Gastrocnemius medialis (tissue), 4 donors: ENCODE measurements at regions not wholly inside any gene's neighbourhood (a gene's known extent, or its start where the extent isn't known, plus 50 kb on each side); places are given as distances from the start of the nearest gene placed in this dataset.

ENCODE experiments used
- ATAC-seq, 2 donors: fragments of 150-250 bp; one replicate each; pipeline ENCODE4 v1.9.1; 2016
- DNase-seq, 2 donors: peaks; one replicate each; pipeline ENCODE4 v3.0.0-alpha.2; 2019
- H3K27ac ChIP-seq, 4 donors: fragments of 200-600 bp; sonication (generic); 1 replicate in 1 of 4; 2 replicates in 3 of 4; pipeline ENCODE4 v1.5.1; 2016 to 2018; ENCODE audit warnings: mild to moderate bottlenecking in 2 of 4, moderate library complexity in 1 of 4
- H3K27me3 ChIP-seq, 3 donors: fragments of 200-600 bp; sonication (generic) in 2 of 3; 1 replicate in 1 of 3; 2 replicates in 2 of 3; pipeline versions ENCODE4 v1.5.1 to v1.6.0; 2016 to 2019; ENCODE audit warnings: mild to moderate bottlenecking in 1 of 3, moderate library complexity in 1 of 3
- H3K36me3 ChIP-seq, 2 donors: fragments of 200-600 bp; sonication (generic) in 1 of 2; one replicate each; pipeline ENCODE4 v1.5.1; 2017 to 2018
- H3K4me1 ChIP-seq, 2 donors: fragments of 200-600 bp; sonication (generic) in 1 of 2; one replicate each; pipeline ENCODE4 v1.5.1; 2016 to 2017; ENCODE audit warnings: mild to moderate bottlenecking in 2 of 2
- H3K4me3 ChIP-seq, 4 donors: fragments of 200-600 bp; sonication (generic) in 3 of 4; 1 replicate in 1 of 4; 2 replicates in 3 of 4; pipeline ENCODE4 v1.5.1; 2016 to 2019; ENCODE audit warnings: mild to moderate bottlenecking in 2 of 4
- H3K9me3 ChIP-seq, 3 donors: fragments of 200-600 bp; sonication (generic) in 2 of 3; 1 replicate in 1 of 3; 2 replicates in 2 of 3; pipeline ENCODE4 v1.5.1; 2016 to 2019
- CTCF ChIP-seq, 5 experiments: fragments of 450-650 bp in 3 of 5; fragments of 200-600 bp in 2 of 5; sonication (generic) in 2 of 5; IDR thresholded peaks in 4 of 5; conservative IDR thresholded peaks in 1 of 5; 1 replicate in 4 of 5; 2 replicates in 1 of 5; pipeline ENCODE4 v1.5.1; 2016 to 2019; ENCODE audit warnings: antibody characterized with exemption in 5 of 5, mild to moderate bottlenecking in 3 of 5, moderate library complexity in 3 of 5
- POLR2A ChIP-seq, 2 donors: fragments of 450-650 bp; IDR thresholded peaks; one replicate each; pipeline ENCODE4 v1.6.1; 2017; ENCODE audit warnings: antibody characterized with exemption in 2 of 2, mild to moderate bottlenecking in 2 of 2, moderate library complexity in 2 of 2
- in situ Hi-C, 4 donors: fragments of 200-750 bp; cut with MboI; loops; one replicate each; pipeline versions ENCODE4 v1.15.0 to v1.8.0; 2017; ENCODE audit warnings: low sequenced_read_pairs in 4 of 4
- intact Hi-C: fragments of 100-400 bp; cut with DNase I; formaldehyde crosslinking; loops from one replicate; pipeline ENCODE4 v1.15.1; 2023; ENCODE audit warnings: low total_unique reads

DNA sequence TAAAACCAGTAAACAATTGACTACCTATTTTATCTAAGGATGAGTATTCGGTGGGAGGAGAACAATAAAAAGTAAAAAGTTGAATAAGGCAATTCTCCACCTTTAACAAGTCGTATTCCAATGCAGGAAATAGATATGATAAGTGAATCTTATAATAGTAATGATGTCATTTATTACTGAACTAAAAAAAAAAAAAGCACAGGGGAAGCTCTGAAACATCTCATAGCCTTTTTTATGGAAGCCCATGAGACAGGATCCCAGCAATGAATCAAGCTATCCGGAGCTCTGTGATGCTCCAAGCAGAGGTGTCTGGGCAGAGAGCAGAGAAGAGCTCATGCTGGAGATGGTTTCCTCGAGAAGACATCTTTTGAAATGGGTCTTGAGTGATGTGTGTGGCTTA lies 376.0 kb downstream of the ICE1 start:
- H3K4me3 ChIP-seq: no peak overlapping the region
- intact Hi-C loops: loop anchor here (10.0 kb wide), 1 partner anchor 776 kb away; no protein-coding TSS in a partner anchor
- H3K27me3 ChIP-seq: no peaks in the 10 kb centered on the region
- H3K9me3 ChIP-seq: no peaks in the 10 kb centered on the region
- H3K36me3 ChIP-seq: no peaks in the 10 kb centered on the region
- no peak for TF ChIP-seq POLR2A (IDR thresholded peaks at IDR 0.05)
- TF ChIP-seq CTCF (IDR thresholded peaks at IDR 0.05 in 4 of 5, conservative IDR thresholded peaks at IDR 0.05 in 1 of 5): no peak
- no peak overlapping the region for H3K27ac ChIP-seq
- in situ Hi-C loops: no loop called here
- no peak for DNase-seq
- H3K4me1 ChIP-seq: peaks cover 5 to 8% of the 10 kb centered on the region in 2 donors
- ATAC-seq: no peak

- ATAC-seq (no peak), DNase-seq (no peak)
- intact Hi-C loops (loop anchor here (10.0 kb wide), 1 partner anchor 777 kb away; no protein-coding TSS in a partner anchor), in situ Hi-C loops (no loop called here)
- Histone ChIP-seq H3K9me3 (no peaks in the 10 kb centered on the region), H3K4me1 (peaks cover 5 to 8% of the 10 kb centered on the region in 2 donors), H3K27me3 (no peaks in the 10 kb centered on the region), H3K27ac (no peak overlapping the region), H3K4me3 (no peak overlapping the region), H3K36me3 (no peaks in the 10 kb centered on the region)
- TF ChIP-seq POLR2A (IDR thresholded peaks at IDR 0.05) (no peak), CTCF (IDR thresholded peaks at IDR 0.05 in 4 of 5, conservative IDR thresholded peaks at IDR 0.05 in 1 of 5) (no peak)
Observed at GRCh38 chr5:5798041-5798440, 375.6 kb downstream of the ICE1 start.

- intact Hi-C loops: loop anchor here (10.0 kb wide), 1 partner anchor 780 kb away; no protein-coding TSS in a partner anchor
- peak; percentile 97 to 99 for ATAC-seq
- H3K4me1 ChIP-seq: peaks cover 5 to 8% of the 10 kb centered on the region in 2 donors
Observed at GRCh38 chr5:5795074-5795771, 372.7 kb downstream of the ICE1 start.

DNA sequence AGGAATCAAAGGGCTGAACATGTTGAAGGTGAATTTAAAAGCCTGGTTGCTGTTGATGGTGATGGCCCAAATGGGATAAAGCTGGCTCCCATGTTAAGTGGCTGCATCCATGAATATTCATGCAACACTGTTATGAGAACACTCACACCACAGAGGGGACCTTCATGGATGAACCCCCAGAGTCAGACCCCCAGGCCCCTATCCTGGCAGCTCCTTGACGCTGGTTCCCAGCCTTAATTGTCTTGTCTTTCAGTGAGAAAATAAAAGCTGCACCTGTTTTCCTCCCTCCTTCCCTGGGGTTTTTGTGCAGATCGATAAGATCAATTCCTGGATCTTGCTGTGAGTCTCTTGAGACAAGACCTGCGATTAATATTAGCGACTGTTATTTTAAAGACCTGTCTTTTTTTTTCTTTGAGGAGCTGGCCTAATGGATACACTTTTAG lies 371.7 kb downstream of the ICE1 start:
- intact Hi-C loops (loop anchor here (10.0 kb wide), 1 partner anchor 781 kb away; no protein-coding TSS in a partner anchor), in situ Hi-C loops (no loop called here)
- Histone ChIP-seq H3K27ac (no peak overlapping the region), H3K9me3 (no peaks in the 10 kb centered on the region), H3K4me3 (no peak overlapping the region), H3K36me3 (no peaks in the 10 kb centered on the region), H3K27me3 (no peaks in the 10 kb centered on the region), H3K4me1 (peaks cover 5 to 8% of the 10 kb centered on the region in 2 donors)
- TF ChIP-seq CTCF (IDR thresholded peaks at IDR 0.05 in 4 of 5, conservative IDR thresholded peaks at IDR 0.05 in 1 of 5) (no peak), POLR2A (IDR thresholded peaks at IDR 0.05) (no peak)
- DNase-seq: no peak
- ATAC-seq: no peak

More at GRCh38 chr5:5795074-5795771, 372.7 kb downstream of the ICE1 start:
- Histone ChIP-seq H3K4me3 (no peak overlapping the region), H3K27ac (peak overlapping the region; percentile 37 to 71 (median 68)), H3K27me3 (no peaks in the 10 kb centered on the region), H3K36me3 (no peaks in the 10 kb centered on the region), H3K9me3 (no peaks in the 10 kb centered on the region)
- in situ Hi-C loops: no loop called here
- DNase-seq: peak; percentile 68 to 71
- no peak for TF ChIP-seq CTCF (IDR thresholded peaks at IDR 0.05 in 4 of 5, conservative IDR thresholded peaks at IDR 0.05 in 1 of 5)
- TF ChIP-seq POLR2A (IDR thresholded peaks at IDR 0.05): no peak
